ENCODE measurements at regions not wholly inside any gene's neighbourhood (a gene's known extent, or its start where the extent isn't known, plus 50 kb on each side); places are given as distances from the start of the nearest gene placed in this dataset.

DNA sequence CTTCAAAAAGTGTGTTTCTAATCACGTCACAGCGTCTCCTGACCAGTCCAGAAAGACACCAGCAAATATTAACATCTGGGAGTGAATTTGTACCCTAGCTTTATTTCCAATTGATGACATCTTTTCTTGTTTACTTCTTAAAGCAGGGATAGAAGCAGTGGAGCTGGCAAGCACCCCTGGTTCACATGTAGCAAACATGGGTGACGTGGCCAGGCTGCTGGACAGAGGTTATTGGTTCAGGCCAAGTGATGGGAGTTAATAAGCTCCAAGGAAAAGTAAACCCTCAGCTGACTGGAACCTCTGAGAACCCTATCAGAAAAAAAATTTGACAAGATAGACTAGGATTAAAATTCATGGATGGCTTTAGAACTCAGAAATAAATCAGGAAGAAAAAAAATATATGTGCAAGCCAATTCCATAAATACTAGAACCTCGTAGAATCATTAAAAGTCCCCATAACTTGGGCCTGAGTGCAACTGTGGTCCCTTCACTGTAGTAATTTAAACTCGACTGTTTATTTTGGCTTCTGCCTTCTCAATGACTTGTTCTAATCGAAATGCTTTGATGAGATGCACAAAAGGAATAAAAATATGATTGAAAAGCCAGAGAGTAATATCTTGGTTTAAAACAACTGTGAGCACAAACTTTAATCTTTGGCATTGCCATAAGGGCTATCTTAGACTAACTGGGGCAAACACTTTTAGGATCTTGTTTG is 121.5 kb upstream of the CTAGE1 start:
- Histone ChIP-seq H3K27ac (ENCODE audit: low read depth, low read length) (no peak overlapping the region), H3K4me3 (ENCODE audit: low read length in 3 of 3) (no peak overlapping the region), H3K36me3 (ENCODE audit: control insufficient read depth in 3 of 3, insufficient read depth in 3 of 3, low read length in 3 of 3) (no peaks in the 10 kb centered on the region), H3K27me3 (ENCODE audit: control insufficient read depth in 3 of 3, insufficient read depth in 3 of 3, low read length in 3 of 3) (peaks cover 0 to under 1% (median 0%) of the 10 kb centered on the region in 3 donors), H3K9ac (ENCODE audit: low read depth in 1 of 3, low read length in 3 of 3) (no peak overlapping the region), H3K4me1 (ENCODE audit: control insufficient read depth in 3 of 3, insufficient read depth in 3 of 3, low read length in 3 of 3) (peaks cover under 1 to 5% (median 2%) of the 10 kb centered on the region in 3 donors), H3K9me3 (ENCODE audit: control insufficient read depth in 3 of 3, low read length in 3 of 3) (no peaks in the 10 kb centered on the region)

DNA sequence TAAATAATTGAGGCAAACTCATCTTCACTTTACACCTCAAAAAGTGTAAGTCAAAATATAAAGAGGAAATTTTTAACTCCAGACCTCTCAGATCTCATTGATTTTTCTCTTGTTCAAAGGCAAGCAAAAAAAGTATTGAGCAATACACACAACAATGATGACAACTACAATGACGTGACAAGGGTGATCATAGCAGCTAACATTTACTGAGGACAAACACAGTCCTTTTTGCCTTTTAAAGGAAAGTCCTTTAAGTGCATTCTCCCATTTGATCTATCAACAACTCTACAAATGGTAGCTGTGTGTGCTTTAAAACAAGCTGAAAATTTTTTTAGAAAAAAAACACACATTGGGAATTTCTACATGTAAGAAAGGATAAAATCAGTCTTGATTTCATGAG is 123.5 kb upstream of the CTAGE1 start:
- Histone ChIP-seq H3K9me3 (ENCODE audit: control insufficient read depth in 3 of 3, low read length in 3 of 3) (no peaks in the 10 kb centered on the region), H3K27me3 (ENCODE audit: control insufficient read depth in 3 of 3, insufficient read depth in 3 of 3, low read length in 3 of 3) (peaks cover 0 to 3% (median 0%) of the 10 kb centered on the region in 3 donors), H3K27ac (ENCODE audit: low read depth, low read length) (no peak overlapping the region), H3K36me3 (ENCODE audit: control insufficient read depth in 3 of 3, insufficient read depth in 3 of 3, low read length in 3 of 3) (no peaks in the 10 kb centered on the region), H3K4me3 (ENCODE audit: low read length in 3 of 3) (no peak overlapping the region), H3K4me1 (ENCODE audit: control insufficient read depth in 3 of 3, insufficient read depth in 3 of 3, low read length in 3 of 3) (peaks cover 2 to 10% (median 3%) of the 10 kb centered on the region in 3 donors), H3K9ac (ENCODE audit: low read depth in 1 of 3, low read length in 3 of 3) (no peak overlapping the region)

DNA sequence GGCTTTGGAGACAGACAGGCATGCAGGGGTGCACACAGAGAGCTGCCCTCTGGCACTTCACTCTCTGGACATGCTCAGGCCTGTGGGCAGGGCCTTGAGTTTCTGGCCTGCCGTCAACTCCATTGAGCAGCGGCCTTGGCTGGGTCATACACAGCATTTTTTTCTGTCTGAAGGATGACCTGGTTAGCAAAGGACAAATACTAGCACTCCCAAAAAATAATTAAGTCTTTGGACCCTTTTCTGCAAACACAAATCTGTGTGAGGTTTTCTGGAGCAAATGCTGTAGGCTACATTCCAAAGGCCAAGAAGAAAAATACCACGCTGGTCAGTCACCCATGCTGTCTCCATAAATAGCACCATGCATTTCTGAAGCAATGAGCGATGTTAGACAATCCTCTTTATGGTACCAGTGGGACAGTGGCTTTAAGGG is 124.7 kb upstream of the CTAGE1 start:
- H3K27ac ChIP-seq (ENCODE audit: low read depth, low read length) = no peak overlapping the region

DNA sequence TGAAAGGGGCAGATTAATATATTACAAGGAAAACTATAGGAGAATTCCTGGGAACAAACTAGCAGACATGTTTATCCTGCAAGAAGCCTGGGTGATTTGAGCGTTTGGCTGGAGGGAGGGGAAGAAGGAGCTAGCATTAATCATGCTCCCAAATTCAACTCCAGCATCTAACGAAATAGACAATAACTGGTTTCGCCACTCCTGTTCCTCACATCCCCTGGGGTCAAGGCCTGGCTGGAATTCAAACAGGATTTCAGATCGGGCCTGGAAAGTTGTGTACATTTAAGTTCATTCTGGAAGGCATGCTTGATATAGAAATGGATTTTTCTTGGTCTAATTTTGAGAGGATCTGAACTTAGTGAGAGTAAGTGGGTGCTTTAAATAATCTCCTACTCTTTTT is 126.1 kb upstream of the CTAGE1 start:
- H3K27ac ChIP-seq (ENCODE audit: low read depth, low read length) = no peak overlapping the region
- H3K9ac ChIP-seq (ENCODE audit: low read depth in 1 of 3, low read length in 3 of 3) = no peak overlapping the region
- H3K4me3 ChIP-seq (ENCODE audit: low read length in 3 of 3) = no peak overlapping the region
- peaks cover 2 to 16% (median 3%) of the 10 kb centered on the region in 3 donors for H3K4me1 ChIP-seq (ENCODE audit: control insufficient read depth in 3 of 3, insufficient read depth in 3 of 3, low read length in 3 of 3)
- H3K9me3 ChIP-seq (ENCODE audit: control insufficient read depth in 3 of 3, low read length in 3 of 3) = no peaks in the 10 kb centered on the region
- peaks cover 0 to 3% (median 0%) of the 10 kb centered on the region in 3 donors for H3K27me3 ChIP-seq (ENCODE audit: control insufficient read depth in 3 of 3, insufficient read depth in 3 of 3, low read length in 3 of 3)
- H3K36me3 ChIP-seq (ENCODE audit: control insufficient read depth in 3 of 3, insufficient read depth in 3 of 3, low read length in 3 of 3) = no peaks in the 10 kb centered on the region

More for the DNA sequence above, 124.7 kb upstream of the CTAGE1 start:
- H3K36me3 ChIP-seq (ENCODE audit: control insufficient read depth in 3 of 3, insufficient read depth in 3 of 3, low read length in 3 of 3) = no peaks in the 10 kb centered on the region
- peaks cover 0 to 3% (median 0%) of the 10 kb centered on the region in 3 donors for H3K27me3 ChIP-seq (ENCODE audit: control insufficient read depth in 3 of 3, insufficient read depth in 3 of 3, low read length in 3 of 3)
- peaks cover 2 to 16% (median 3%) of the 10 kb centered on the region in 3 donors for H3K4me1 ChIP-seq (ENCODE audit: control insufficient read depth in 3 of 3, insufficient read depth in 3 of 3, low read length in 3 of 3)
- H3K9ac ChIP-seq (ENCODE audit: low read depth in 1 of 3, low read length in 3 of 3) = no peak overlapping the region
- H3K4me3 ChIP-seq (ENCODE audit: low read length in 3 of 3) = no peak overlapping the region
- H3K9me3 ChIP-seq (ENCODE audit: control insufficient read depth in 3 of 3, low read length in 3 of 3) = no peaks in the 10 kb centered on the region

DNA sequence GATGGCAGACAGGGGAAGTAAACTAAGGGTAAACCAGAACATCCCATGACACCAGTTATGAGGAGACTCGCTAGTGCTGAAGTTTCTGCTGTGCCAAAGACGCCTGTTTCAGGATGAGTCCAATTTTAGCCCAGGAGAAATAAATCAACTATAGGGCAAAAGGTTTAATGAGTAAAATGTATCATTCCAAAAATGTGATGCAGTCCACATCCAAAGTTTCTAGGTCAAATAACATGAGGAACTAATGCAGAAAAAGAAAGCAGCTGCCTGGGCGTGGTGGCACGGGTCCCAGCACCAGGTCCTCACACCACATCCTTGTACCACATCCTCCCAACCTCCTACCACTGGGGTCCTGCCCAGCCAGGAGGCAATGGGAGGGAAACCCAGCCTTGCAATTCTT is 126.9 kb upstream of the CTAGE1 start:
- H3K4me3 ChIP-seq (ENCODE audit: low read length in 3 of 3) = no peak overlapping the region
- H3K27me3 ChIP-seq (ENCODE audit: control insufficient read depth in 3 of 3, insufficient read depth in 3 of 3, low read length in 3 of 3) = peaks cover 0 to 3% (median 0%) of the 10 kb centered on the region in 3 donors
- H3K9ac ChIP-seq (ENCODE audit: low read depth in 1 of 3, low read length in 3 of 3) = no peak overlapping the region
- H3K36me3 ChIP-seq (ENCODE audit: control insufficient read depth in 3 of 3, insufficient read depth in 3 of 3, low read length in 3 of 3) = no peaks in the 10 kb centered on the region
- no peaks in the 10 kb centered on the region for H3K9me3 ChIP-seq (ENCODE audit: control insufficient read depth in 3 of 3, low read length in 3 of 3)
- H3K27ac ChIP-seq (ENCODE audit: low read depth, low read length) = no peak overlapping the region
- peaks cover 2 to 16% (median 3%) of the 10 kb centered on the region in 3 donors for H3K4me1 ChIP-seq (ENCODE audit: control insufficient read depth in 3 of 3, insufficient read depth in 3 of 3, low read length in 3 of 3)

GRCh38 chr18:22545066-22545760 is 127.5 kb upstream of the CTAGE1 start:
- peaks cover 2 to 16% (median 3%) of the 10 kb centered on the region in 3 donors for H3K4me1 ChIP-seq (ENCODE audit: control insufficient read depth in 3 of 3, insufficient read depth in 3 of 3, low read length in 3 of 3)
- H3K27ac ChIP-seq (ENCODE audit: low read depth, low read length) = no peak overlapping the region
- peaks cover 0 to 3% (median 0%) of the 10 kb centered on the region in 3 donors for H3K27me3 ChIP-seq (ENCODE audit: control insufficient read depth in 3 of 3, insufficient read depth in 3 of 3, low read length in 3 of 3)

DNA sequence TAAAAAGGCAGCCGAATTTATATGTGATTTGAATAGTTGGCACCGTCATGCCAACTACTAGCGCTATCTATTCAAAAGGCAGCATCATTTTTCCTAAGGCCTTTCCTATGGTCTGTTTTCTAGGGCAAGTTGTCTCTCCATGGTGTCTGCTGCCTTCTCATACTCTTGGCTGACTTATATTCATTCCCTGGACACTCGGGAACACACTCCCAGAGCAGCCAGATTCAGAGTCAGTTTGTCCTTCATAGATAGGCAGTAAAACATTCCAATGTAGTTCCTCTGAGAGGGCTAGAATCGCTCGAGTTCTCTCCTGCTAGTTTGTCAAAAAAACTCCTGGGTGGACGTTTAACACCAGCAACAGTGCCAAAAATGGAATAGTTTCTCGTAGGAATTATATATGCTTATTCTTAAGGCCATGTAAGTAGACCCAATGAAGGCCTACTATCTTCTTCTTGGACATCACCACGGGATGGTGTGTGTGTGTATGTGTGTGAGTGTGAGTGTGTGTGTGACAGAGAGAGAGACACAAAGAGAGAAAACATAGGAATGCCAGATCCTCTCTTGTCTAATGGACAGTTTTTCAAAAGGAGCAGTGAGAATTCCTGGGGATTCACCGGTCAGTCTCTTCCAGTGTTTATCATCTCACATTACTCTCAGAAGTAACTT is 129.3 kb upstream of the CTAGE1 start:
- H3K9ac ChIP-seq (ENCODE audit: low read depth in 1 of 3, low read length in 3 of 3) = no peak overlapping the region
- H3K4me1 ChIP-seq (ENCODE audit: control insufficient read depth in 3 of 3, insufficient read depth in 3 of 3, low read length in 3 of 3) = peaks cover 1 to 16% (median 3%) of the 10 kb centered on the region in 3 donors
- H3K27me3 ChIP-seq (ENCODE audit: control insufficient read depth in 3 of 3, insufficient read depth in 3 of 3, low read length in 3 of 3) = peaks cover 0 to 3% (median 0%) of the 10 kb centered on the region in 3 donors
- no peak overlapping the region for H3K4me3 ChIP-seq (ENCODE audit: low read length in 3 of 3)
- H3K36me3 ChIP-seq (ENCODE audit: control insufficient read depth in 3 of 3, insufficient read depth in 3 of 3, low read length in 3 of 3) = no peaks in the 10 kb centered on the region
- H3K27ac ChIP-seq (ENCODE audit: low read depth, low read length) = no peak overlapping the region
- no peaks in the 10 kb centered on the region for H3K9me3 ChIP-seq (ENCODE audit: control insufficient read depth in 3 of 3, low read length in 3 of 3)

More at GRCh38 chr18:22545066-22545760, 127.5 kb upstream of the CTAGE1 start:
- Histone ChIP-seq H3K36me3 (ENCODE audit: control insufficient read depth in 3 of 3, insufficient read depth in 3 of 3, low read length in 3 of 3) (no peaks in the 10 kb centered on the region), H3K9ac (ENCODE audit: low read depth in 1 of 3, low read length in 3 of 3) (no peak overlapping the region), H3K4me3 (ENCODE audit: low read length in 3 of 3) (no peak overlapping the region), H3K9me3 (ENCODE audit: control insufficient read depth in 3 of 3, low read length in 3 of 3) (no peaks in the 10 kb centered on the region)

GRCh38 chr18:22547807-22548561 is 130.3 kb upstream of the CTAGE1 start:
- H3K4me1 ChIP-seq (ENCODE audit: control insufficient read depth in 3 of 3, insufficient read depth in 3 of 3, low read length in 3 of 3) = peaks cover 0 to 16% (median 3%) of the 10 kb centered on the region in 3 donors
- H3K36me3 ChIP-seq (ENCODE audit: control insufficient read depth in 3 of 3, insufficient read depth in 3 of 3, low read length in 3 of 3) = no peaks in the 10 kb centered on the region
- no peak overlapping the region for H3K4me3 ChIP-seq (ENCODE audit: low read length in 3 of 3)
- peaks cover 0 to 3% (median 0%) of the 10 kb centered on the region in 3 donors for H3K27me3 ChIP-seq (ENCODE audit: control insufficient read depth in 3 of 3, insufficient read depth in 3 of 3, low read length in 3 of 3)
- H3K9me3 ChIP-seq (ENCODE audit: control insufficient read depth in 3 of 3, low read length in 3 of 3) = no peaks in the 10 kb centered on the region
- H3K9ac ChIP-seq (ENCODE audit: low read depth in 1 of 3, low read length in 3 of 3) = no peak overlapping the region
- no peak overlapping the region for H3K27ac ChIP-seq (ENCODE audit: low read depth, low read length)

- no peak overlapping the region for H3K9ac ChIP-seq (ENCODE audit: low read depth in 1 of 3, low read length in 3 of 3)
- peaks cover 0 to under 1% (median 0%) of the 10 kb centered on the region in 3 donors for H3K27me3 ChIP-seq (ENCODE audit: control insufficient read depth in 3 of 3, insufficient read depth in 3 of 3, low read length in 3 of 3)
- no peak overlapping the region for H3K27ac ChIP-seq (ENCODE audit: low read depth, low read length)
- no peak overlapping the region for H3K4me3 ChIP-seq (ENCODE audit: low read length in 3 of 3)
- no peaks in the 10 kb centered on the region for H3K36me3 ChIP-seq (ENCODE audit: control insufficient read depth in 3 of 3, insufficient read depth in 3 of 3, low read length in 3 of 3)
- H3K4me1 ChIP-seq (ENCODE audit: control insufficient read depth in 3 of 3, insufficient read depth in 3 of 3, low read length in 3 of 3) = peaks cover 0 to 9% (median 0%) of the 10 kb centered on the region in 3 donors
- no peaks in the 10 kb centered on the region for H3K9me3 ChIP-seq (ENCODE audit: control insufficient read depth in 3 of 3, low read length in 3 of 3)
Observed at GRCh38 chr18:22549260-22549937, 131.7 kb upstream of the CTAGE1 start.
